PC-3 (cell line): ENCODE measurements at regions not wholly inside any gene's neighbourhood (a gene's known extent, or its start where the extent isn't known, plus 50 kb on each side); places are given as distances from the start of the nearest gene placed in this dataset.

Source experiments
- CTCF ChIP-seq: fragments of 300-600 bp; sonication (generic); conservative IDR thresholded peaks from 2 replicates; pipeline ENCODE4 v1.5.1; 2017; ENCODE audit warnings: antibody characterized with exemption, low read depth, mild to moderate bottlenecking, low read length
- EZH2 ChIP-seq: fragments of 300-600 bp; sonication (generic); IDR thresholded peaks from one replicate; pipeline ENCODE4 v1.6.1; 2017; ENCODE audit warnings: antibody characterized with exemption, mild to moderate bottlenecking, low read length; ENCODE audit not compliant: unreplicated experiment
- EZH2phosphoT487 ChIP-seq: fragments of 300-600 bp; sonication (generic); IDR thresholded peaks from 2 replicates; pipeline ENCODE4 v1.6.1; 2018; ENCODE audit warnings: mild to moderate bottlenecking, antibody characterized with exemption, low read length, borderline replicate concordance

GRCh38 chr7:45384499-45384898 is 189.7 kb upstream of the ADCY1 start:
- no peak for TF ChIP-seq CTCF
- TF ChIP-seq EZH2, result no peak
- no peak for TF ChIP-seq EZH2phosphoT487
